ENCODE measurements at regions not wholly inside any gene's neighbourhood (a gene's known extent, or its start where the extent isn't known, plus 50 kb on each side); places are given as distances from the start of the nearest gene placed in this dataset.

DNA sequence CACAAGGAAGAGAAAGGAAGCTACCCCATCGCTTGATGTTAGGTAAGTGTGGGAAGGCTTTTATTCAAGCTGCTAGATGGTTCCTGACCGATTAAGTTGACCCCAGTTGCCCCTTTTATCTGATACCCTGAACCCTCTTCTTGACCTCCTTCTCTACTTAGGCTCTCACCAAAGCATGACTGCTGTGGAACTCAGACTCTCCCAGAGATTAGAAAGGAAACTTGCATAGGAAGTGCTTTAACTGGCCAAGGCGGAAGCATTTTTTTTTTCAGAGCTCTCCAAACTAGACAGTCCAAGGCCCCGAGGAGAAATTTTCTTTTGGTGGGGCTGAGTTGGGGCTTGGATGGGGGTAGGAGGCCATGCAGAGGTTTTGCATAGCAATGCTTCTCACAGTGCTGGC lies 101.3 kb upstream of the USP24 start:
- no peak overlapping the region for H2AK5ac ChIP-seq (ENCODE audit: low read depth, low read length)
- no peaks in the 10 kb centered on the region for H4K20me1 ChIP-seq (replicated peaks in 1 of 2; ENCODE audit: control insufficient read depth in 1 of 2, insufficient read depth in 2 of 2, low read length in 2 of 2)
- H3K9ac ChIP-seq (replicated peaks in 1 of 4; ENCODE audit: extremely low read depth in 1 of 4, low read depth in 3 of 4, low read length in 3 of 4): no peak overlapping the region
- no peaks in the 10 kb centered on the region for H3K9me3 ChIP-seq (ENCODE audit: insufficient read depth in 2 of 2, low read depth in 1 of 2, low read length in 1 of 2)
- CTCF ChIA-PET (ENCODE audit: partially characterized antibody): interaction anchor here (0.8 to 3.5 kb wide), 7 partner anchors 10 to 32 kb away, joined by 3 to 17 read pairs (median 7); no protein-coding TSS in a partner anchor
- H3K14ac ChIP-seq (ENCODE audit: insufficient read length): no peak overlapping the region
- H4K91ac ChIP-seq (replicated peaks; ENCODE audit: insufficient read length, low read length): no peak overlapping the region
- FAIRE-seq (no peak), DNase-seq (ENCODE audit: low read depth in 1 of 2, low spot score in 2 of 2) (no peak)
- H2BK5ac ChIP-seq (ENCODE audit: low read depth, low read length): no peak overlapping the region
- H3K36me3 ChIP-seq (ENCODE audit: control insufficient read depth in 2 of 4, insufficient read depth in 4 of 4, low read length in 3 of 4): no peaks in the 10 kb centered on the region
- no peaks in the 10 kb centered on the region; a peak in 1 of 7 replicates for H3K4me1 ChIP-seq (replicated peaks in 1 of 4; ENCODE audit: control insufficient read depth in 3 of 4, insufficient read depth in 4 of 4, low read length in 3 of 4)
- H2BK15ac ChIP-seq (ENCODE audit: low read length): no peak overlapping the region
- no peaks in the 10 kb centered on the region for H3K27me3 ChIP-seq (replicated peaks in 1 of 4; ENCODE audit: control insufficient read depth in 3 of 4, extremely low read depth in 1 of 4, insufficient read depth in 3 of 4, low read length in 3 of 4)
- 82% methylated on average over 4 of the region's 4 CpGs; no CpG with 5 or more reads in 1 of the 2 experiments for WGBS, 2 experiments (ENCODE audit: extremely low coverage in 1 of 2, insufficient coverage in 1 of 2, insufficient read length in 1 of 2, insufficient replicate concordance in 2 of 2, low coverage in 1 of 2, low lambda C conversion rate in 2 of 2, missing lambda C conversion rate in 1 of 2)
- no peak overlapping the region for H3K27ac ChIP-seq (ENCODE audit: low read depth, low read length)
- no peak overlapping the region for H2AFZ ChIP-seq (ENCODE audit: low read length)
- POLR2A ChIA-PET (ENCODE audit: partially characterized antibody): interaction anchor here (1.5 kb wide), 1 partner anchor 16 kb away, joined by 4 read pairs; no protein-coding TSS in a partner anchor
- H2BK20ac ChIP-seq (ENCODE audit: low read length): no peak overlapping the region
- no peak overlapping the region for H4K8ac ChIP-seq (ENCODE audit: extremely low read depth, insufficient read depth, low read length)
- H3K23ac ChIP-seq (ENCODE audit: insufficient read length): no peak overlapping the region
- no peak overlapping the region for H3K4ac ChIP-seq (replicated peaks; ENCODE audit: insufficient read length, low read depth, low read length)
- no peak overlapping the region for H3K56ac ChIP-seq (replicated peaks; ENCODE audit: insufficient read length, low read depth, low read length)
- H3K4me2 ChIP-seq (ENCODE audit: insufficient read depth in 1 of 2, low read depth in 2 of 2, low read length in 2 of 2): no peak overlapping the region
- H3K79me2 ChIP-seq (ENCODE audit: control insufficient read depth in 1 of 2, insufficient read depth in 2 of 2, low read length in 2 of 2): no peaks in the 10 kb centered on the region
- no peaks in the 10 kb centered on the region for H3K79me1 ChIP-seq (ENCODE audit: low read depth, low read length)
- no peak overlapping the region for H3K18ac ChIP-seq (ENCODE audit: extremely low read depth, low read length)
- no peaks in the 10 kb centered on the region for H3K23me2 ChIP-seq (ENCODE audit: low read depth, low read length)
- no peak overlapping the region for H2BK12ac ChIP-seq (ENCODE audit: low read depth, low read length)
- no peak overlapping the region for H2BK120ac ChIP-seq (replicated peaks; ENCODE audit: low read depth, low read length)
- no peak overlapping the region for H4K5ac ChIP-seq (ENCODE audit: insufficient read length, low read depth, low read length)
- no peak overlapping the region for H3K4me3 ChIP-seq (ENCODE audit: extremely low read depth in 1 of 4, insufficient read depth in 2 of 4, low read depth in 3 of 4, low read length in 4 of 4)
- TF ChIP-seq GTF2F1 (IDR thresholded peaks at IDR 0.05; ENCODE audit: borderline replicate concordance, low read depth, low read length) (no peak), POU5F1 (IDR thresholded peaks at IDR 0.05; ENCODE audit: low read depth, low read length) (no peak), POLR2A (IDR thresholded peaks at IDR 0.05; ENCODE audit: control extremely low read depth in 1 of 2, low read depth in 2 of 2, low read length in 2 of 2) (no peak), RBBP5 (IDR thresholded peaks at IDR 0.05; ENCODE audit: borderline replicate concordance, low read depth, low read length) (no peak), SAP30 (IDR thresholded peaks at IDR 0.05; ENCODE audit: insufficient read depth, insufficient replicate concordance, low read length) (no peak), GABPA (IDR thresholded peaks at IDR 0.05; ENCODE audit: borderline replicate concordance, insufficient read depth, low read length) (no peak), SP1 (IDR thresholded peaks at IDR 0.05; ENCODE audit: low read depth, low read length) (no peak), CBX8 (IDR thresholded peaks at IDR 0.05; ENCODE audit: borderline replicate concordance, low read depth, low read length) (no peak), ATF3 (IDR thresholded peaks at IDR 0.05; ENCODE audit: insufficient read depth, low read depth, low read length) (no peak), SUZ12 (IDR thresholded peaks at IDR 0.05; ENCODE audit: low read length) (no peak), HDAC6 (IDR thresholded peaks at IDR 0.05; ENCODE audit: low read depth, low read length) (no peak), KDM4A (IDR thresholded peaks at IDR 0.05; ENCODE audit: low read depth, low read length, severe bottlenecking) (no peak)
- TF ChIP-seq, protein P1, sequence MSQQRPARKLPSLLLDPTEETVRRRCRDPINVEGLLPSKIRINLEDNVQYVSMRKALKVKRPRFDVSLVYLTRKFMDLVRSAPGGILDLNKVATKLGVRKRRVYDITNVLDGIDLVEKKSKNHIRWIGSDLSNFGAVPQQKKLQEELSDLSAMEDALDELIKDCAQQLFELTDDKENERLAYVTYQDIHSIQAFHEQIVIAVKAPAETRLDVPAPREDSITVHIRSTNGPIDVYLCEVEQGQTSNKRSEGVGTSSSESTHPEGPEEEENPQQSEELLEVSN (IDR thresholded peaks at IDR 0.05): no peak
